ENCODE measurements at regions not wholly inside any gene's neighbourhood (a gene's known extent, or its start where the extent isn't known, plus 50 kb on each side); places are given as distances from the start of the nearest gene placed in this dataset.

GRCh38 chr7:54465095-54465494 lies 77.1 kb upstream of the VSTM2A start:
- H3K36me3 ChIP-seq (ENCODE audit: control insufficient read depth, insufficient read depth, low read length): no peaks in the 10 kb centered on the region
- DNase-seq: no peak
- no peaks in the 10 kb centered on the region for H3K27me3 ChIP-seq (ENCODE audit: control insufficient read depth, insufficient read depth, low read length)
- no peak overlapping the region for H3K4me3 ChIP-seq (ENCODE audit: low read length)
- no peak overlapping the region for H3K27ac ChIP-seq (ENCODE audit: low read length)
- H3K9me3 ChIP-seq (ENCODE audit: control insufficient read depth, low read depth, low read length): peaks cover 3% of the 10 kb centered on the region
- no peaks in the 10 kb centered on the region for H3K4me1 ChIP-seq (ENCODE audit: control insufficient read depth, insufficient read depth, low read length)

- Histone ChIP-seq H3K36me3 (ENCODE audit: control insufficient read depth, insufficient read depth, low read length) (no peaks in the 10 kb centered on the region), H3K4me3 (ENCODE audit: low read length) (no peak overlapping the region), H3K27me3 (ENCODE audit: control insufficient read depth, insufficient read depth, low read length) (no peaks in the 10 kb centered on the region), H3K4me1 (ENCODE audit: control insufficient read depth, insufficient read depth, low read length) (no peaks in the 10 kb centered on the region), H3K27ac (ENCODE audit: low read length) (no peak overlapping the region), H3K9me3 (ENCODE audit: control insufficient read depth, low read depth, low read length) (peaks cover 11% of the 10 kb centered on the region)
- no CpG with 5 or more reads among the region's 10 CpGs for WGBS (ENCODE audit: insufficient coverage, low lambda C conversion rate)
- no peak for DNase-seq
These were observed 72.4 kb upstream of the VSTM2A start for GRCh38 chr7:54469740-54470139.

GRCh38 chr7:54476609-54477008 lies 65.6 kb upstream of the VSTM2A start:
- Histone ChIP-seq H3K27me3 (ENCODE audit: control insufficient read depth, insufficient read depth, low read length) (no peaks in the 10 kb centered on the region), H3K36me3 (ENCODE audit: control insufficient read depth, insufficient read depth, low read length) (no peaks in the 10 kb centered on the region), H3K4me3 (ENCODE audit: low read length) (no peak overlapping the region), H3K4me1 (ENCODE audit: control insufficient read depth, insufficient read depth, low read length) (no peaks in the 10 kb centered on the region), H3K27ac (ENCODE audit: low read length) (no peak overlapping the region), H3K9me3 (ENCODE audit: control insufficient read depth, low read depth, low read length) (no peaks in the 10 kb centered on the region)
- WGBS (ENCODE audit: insufficient coverage, low lambda C conversion rate): no CpG with 5 or more reads among the region's 1 CpG
- no peak for DNase-seq

GRCh38 chr7:54477083-54477482 lies 65.1 kb upstream of the VSTM2A start:
- 100% methylated on average over 1 of the region's 1 CpG for WGBS (ENCODE audit: insufficient coverage, low lambda C conversion rate)
- Histone ChIP-seq H3K4me3 (ENCODE audit: low read length) (no peak overlapping the region), H3K36me3 (ENCODE audit: control insufficient read depth, insufficient read depth, low read length) (no peaks in the 10 kb centered on the region), H3K27ac (ENCODE audit: low read length) (no peak overlapping the region), H3K27me3 (ENCODE audit: control insufficient read depth, insufficient read depth, low read length) (no peaks in the 10 kb centered on the region), H3K9me3 (ENCODE audit: control insufficient read depth, low read depth, low read length) (no peaks in the 10 kb centered on the region), H3K4me1 (ENCODE audit: control insufficient read depth, insufficient read depth, low read length) (no peaks in the 10 kb centered on the region)
- no peak for DNase-seq

- Histone ChIP-seq H3K4me1 (ENCODE audit: control insufficient read depth, insufficient read depth, low read length) (no peaks in the 10 kb centered on the region), H3K27me3 (ENCODE audit: control insufficient read depth, insufficient read depth, low read length) (no peaks in the 10 kb centered on the region), H3K36me3 (ENCODE audit: control insufficient read depth, insufficient read depth, low read length) (no peaks in the 10 kb centered on the region), H3K9me3 (ENCODE audit: control insufficient read depth, low read depth, low read length) (no peaks in the 10 kb centered on the region), H3K27ac (ENCODE audit: low read length) (no peak overlapping the region), H3K4me3 (ENCODE audit: low read length) (no peak overlapping the region)
- no CpG with 5 or more reads among the region's 3 CpGs for WGBS (ENCODE audit: insufficient coverage, low lambda C conversion rate)
- no peak for DNase-seq
These were observed 58.7 kb upstream of the VSTM2A start for GRCh38 chr7:54483523-54483922.

GRCh38 chr7:54485044-54485443 lies 57.1 kb upstream of the VSTM2A start:
- H3K4me1 ChIP-seq (ENCODE audit: control insufficient read depth, insufficient read depth, low read length): no peaks in the 10 kb centered on the region
- no peak for DNase-seq
- no CpG with 5 or more reads among the region's 1 CpG for WGBS (ENCODE audit: insufficient coverage, low lambda C conversion rate)
- no peaks in the 10 kb centered on the region for H3K27me3 ChIP-seq (ENCODE audit: control insufficient read depth, insufficient read depth, low read length)
- no peak overlapping the region for H3K27ac ChIP-seq (ENCODE audit: low read length)
- no peak overlapping the region for H3K4me3 ChIP-seq (ENCODE audit: low read length)
- no peaks in the 10 kb centered on the region for H3K36me3 ChIP-seq (ENCODE audit: control insufficient read depth, insufficient read depth, low read length)
- H3K9me3 ChIP-seq (ENCODE audit: control insufficient read depth, low read depth, low read length): no peaks in the 10 kb centered on the region
